Cardiac septum (tissue), 1 donor: ENCODE measurements at regions not wholly inside any gene's neighbourhood (a gene's known extent, or its start where the extent isn't known, plus 50 kb on each side); places are given as distances from the start of the nearest gene placed in this dataset.

Experiments used
- DNase-seq: peaks from one replicate; pipeline ENCODE4 v3.0.0-alpha.2; 2020; ENCODE audit warnings: low spot score
- intact Hi-C: fragments of 100-400 bp; cut with DNase I; formaldehyde crosslinking; loops from one replicate; pipeline ENCODE4 v1.14.0; 2022
- donor health status: DM: no; HTN: no; CAD: no.

GRCh38 chr15:26477044-26477443 is 295.8 kb downstream of the GABRB3 start:
- intact Hi-C loops: no loop called here
- DNase-seq: no peak

- DNase-seq: no peak
- intact Hi-C loops: no loop called here
Observed at GRCh38 chr15:26475554-26475953, 297.3 kb downstream of the GABRB3 start.

- intact Hi-C loops: no loop called here
Observed at GRCh38 chr15:26472661-26473060, 300.2 kb downstream of the GABRB3 start.

GRCh38 chr15:26461847-26462608 is 310.8 kb downstream of the GABRB3 start:
- DNase-seq: no peak
- intact Hi-C loops: no loop called here

More at GRCh38 chr15:26472661-26473060, 300.2 kb downstream of the GABRB3 start:
- no peak for DNase-seq

DNA sequence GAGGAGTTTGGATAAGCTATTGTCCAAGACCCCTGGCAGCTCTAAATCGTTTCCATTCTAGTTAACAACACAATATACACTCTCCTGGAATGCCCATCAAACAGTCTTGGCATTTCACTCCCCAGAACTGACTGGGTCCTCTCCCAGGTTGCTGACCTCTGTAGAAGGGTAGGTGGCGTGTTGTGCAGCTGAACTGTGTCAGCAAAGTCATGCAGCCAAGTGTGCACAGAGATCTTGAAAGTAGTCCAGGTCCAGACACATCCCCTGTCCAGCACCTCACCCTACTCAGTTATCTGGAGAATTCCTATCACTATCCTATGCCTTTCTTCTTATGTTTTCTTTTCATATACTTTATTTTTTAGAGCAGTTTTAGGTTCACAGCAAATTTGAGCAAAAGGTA is 312.7 kb downstream of the GABRB3 start:
- intact Hi-C loops: no loop called here
- no peak for DNase-seq

GRCh38 chr15:26455828-26456227 is 317.0 kb downstream of the GABRB3 start:
- intact Hi-C loops: no loop called here
- DNase-seq: no peak

DNA sequence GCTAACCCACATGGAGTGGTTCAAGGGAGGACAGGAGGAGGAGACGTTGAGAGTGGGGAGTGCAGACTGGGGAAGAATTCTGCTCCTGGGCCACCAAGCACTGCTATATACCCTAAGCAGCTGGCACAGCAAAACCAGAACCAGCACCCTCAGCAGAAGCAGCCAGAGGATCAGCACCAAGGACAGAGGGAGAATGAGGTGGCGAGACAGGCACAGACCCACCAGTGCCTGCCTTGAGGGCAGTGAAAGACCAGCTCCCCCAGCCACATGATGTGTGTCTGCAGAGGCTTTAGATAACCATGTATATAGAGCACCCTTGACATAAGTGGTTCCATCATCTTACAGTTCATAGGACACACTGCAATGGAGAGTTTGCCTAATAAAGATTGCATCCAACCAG is 319.0 kb downstream of the GABRB3 start:
- intact Hi-C loops: no loop called here
- DNase-seq: no peak

GRCh38 chr15:26451995-26452394 is 320.9 kb downstream of the GABRB3 start:
- no peak for DNase-seq
- intact Hi-C loops: no loop called here

DNA sequence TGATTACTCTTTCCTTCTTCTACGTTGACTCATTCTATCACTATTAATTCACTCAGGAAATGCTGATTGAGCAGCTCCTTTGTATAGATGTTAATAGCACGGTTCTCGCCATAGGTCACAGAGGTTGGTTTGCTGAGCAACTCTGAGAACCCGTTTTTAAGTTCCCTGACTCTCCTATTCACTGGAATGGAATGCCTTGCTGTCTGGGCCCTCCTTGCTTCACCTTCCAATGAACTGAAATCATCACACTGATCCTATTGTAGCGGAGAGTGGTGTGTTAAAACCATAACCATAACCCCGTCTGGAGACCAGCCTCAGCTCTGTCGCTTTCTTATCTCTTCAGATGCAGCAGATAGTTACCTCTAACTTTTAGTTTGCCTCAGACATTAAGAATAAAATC is 323.6 kb downstream of the GABRB3 start:
- DNase-seq: no peak
- intact Hi-C loops: no loop called here

DNA sequence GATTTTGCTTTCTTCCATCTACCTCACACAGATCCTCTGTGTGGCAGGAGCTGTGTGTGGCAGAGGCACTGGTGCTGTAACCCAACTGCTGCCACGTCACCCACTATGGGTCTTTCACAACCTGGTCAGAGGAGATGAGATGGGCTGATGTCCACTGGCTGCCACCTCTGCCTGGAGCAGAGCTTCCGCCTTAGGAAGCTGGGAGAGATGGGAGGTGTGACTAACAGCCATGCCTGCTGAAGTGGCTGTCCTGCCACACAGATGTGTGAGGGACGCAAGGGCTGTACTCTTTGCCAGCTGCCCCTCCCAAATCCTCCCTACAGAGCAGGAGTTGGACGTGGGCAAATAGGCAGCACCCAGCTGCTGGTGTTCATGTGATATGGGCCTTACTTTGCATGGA is 329.5 kb downstream of the GABRB3 start:
- DNase-seq: no peak
- intact Hi-C loops: no loop called here

DNA sequence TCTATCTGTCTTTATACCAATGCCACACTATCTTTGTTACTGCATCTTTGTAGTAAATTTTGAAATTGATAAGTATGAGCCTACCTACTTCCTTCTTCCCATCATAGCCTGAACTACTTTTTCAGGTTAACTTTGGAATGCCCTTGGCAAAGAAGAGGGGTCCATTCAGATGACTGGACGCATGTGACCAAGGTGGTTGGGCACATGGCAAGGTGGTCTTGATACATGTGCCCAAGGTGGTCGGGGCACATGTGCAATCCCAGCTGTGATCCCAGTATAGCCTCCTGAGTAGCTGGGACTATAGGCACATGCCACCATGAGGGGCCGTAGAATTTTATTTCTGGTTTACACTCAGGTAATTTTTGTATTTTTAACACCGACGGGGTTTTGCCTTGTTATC is 330.2 kb downstream of the GABRB3 start:
- intact Hi-C loops: no loop called here
- DNase-seq: no peak

- DNase-seq: no peak
- intact Hi-C loops: no loop called here
Observed at GRCh38 chr15:26439681-26440080, 333.2 kb downstream of the GABRB3 start.

- no peak for DNase-seq
- intact Hi-C loops: no loop called here
Observed at GRCh38 chr15:26438718-26439117, 334.1 kb downstream of the GABRB3 start.

- intact Hi-C loops: no loop called here
- no peak for DNase-seq
Observed at GRCh38 chr15:26438316-26438715, 334.6 kb downstream of the GABRB3 start.

- intact Hi-C loops: no loop called here
- no peak for DNase-seq
Observed at GRCh38 chr15:26433818-26434217, 339.0 kb downstream of the GABRB3 start.

GRCh38 chr15:26433060-26433459 is 339.8 kb downstream of the GABRB3 start:
- no peak for DNase-seq
- intact Hi-C loops: no loop called here

DNA sequence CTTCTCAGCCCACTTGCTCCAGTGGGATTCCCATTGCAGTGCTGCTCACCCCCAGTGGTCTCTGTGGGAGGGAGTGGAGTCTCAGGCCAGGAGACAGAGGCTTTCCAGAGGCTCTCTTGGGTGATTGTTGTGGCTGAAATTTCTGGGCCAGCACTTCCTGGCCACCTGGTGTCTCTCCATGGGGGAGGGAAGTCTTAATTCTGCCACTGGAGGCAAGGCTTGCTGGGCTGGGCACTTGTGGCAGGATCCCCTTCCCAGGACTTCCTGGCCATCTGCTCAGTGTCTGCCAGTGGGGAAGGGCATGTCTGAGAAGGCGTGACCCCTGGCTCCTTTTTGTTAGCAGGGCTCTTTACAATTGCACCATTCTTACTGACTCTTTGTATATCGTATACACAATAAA is 351.8 kb downstream of the GABRB3 start:
- intact Hi-C loops: no loop called here
- DNase-seq: no peak

GRCh38 chr15:26395624-26396023 is 377.2 kb downstream of the GABRB3 start:
- intact Hi-C loops: loop anchor here (10.0 kb wide), 1 partner anchor 131 kb away; no protein-coding TSS in a partner anchor

GRCh38 chr15:26394801-26395200 is 378.1 kb downstream of the GABRB3 start:
- intact Hi-C loops: loop anchor here (10.0 kb wide), 1 partner anchor 130 kb away; no protein-coding TSS in a partner anchor
- no peak for DNase-seq

More at GRCh38 chr15:26395624-26396023, 377.2 kb downstream of the GABRB3 start:
- DNase-seq: no peak

DNA sequence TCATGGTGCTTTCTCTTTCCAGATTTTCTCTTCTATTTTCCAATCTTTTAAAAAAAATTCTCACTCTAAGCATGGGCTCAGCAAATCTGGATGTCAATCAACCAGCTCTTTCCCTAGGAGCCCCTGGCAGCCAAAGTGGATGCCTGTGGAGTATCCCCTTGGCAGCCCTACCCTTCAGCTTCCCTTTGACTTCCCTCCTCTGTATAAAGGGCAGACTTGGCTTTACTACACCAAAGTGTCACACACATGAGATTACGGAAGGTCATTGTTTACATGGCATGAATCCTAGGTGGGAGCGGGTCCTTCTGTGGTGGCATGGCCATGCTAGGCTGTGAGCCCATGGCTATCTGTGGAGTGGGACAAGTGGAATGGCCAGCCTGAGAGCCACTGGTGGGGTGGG is 379.9 kb downstream of the GABRB3 start:
- DNase-seq: no peak
- intact Hi-C loops: loop anchor here (10.0 kb wide), 1 partner anchor 128 kb away; no protein-coding TSS in a partner anchor

GRCh38 chr15:26391567-26392194 is 381.2 kb downstream of the GABRB3 start:
- DNase-seq: no peak
- intact Hi-C loops: loop anchor here (10.0 kb wide), 1 partner anchor 127 kb away; no protein-coding TSS in a partner anchor
